ENCODE measurements at regions not wholly inside any gene's neighbourhood (a gene's known extent, or its start where the extent isn't known, plus 50 kb on each side); places are given as distances from the start of the nearest gene placed in this dataset.

- TF ChIP-seq, protein P1, sequence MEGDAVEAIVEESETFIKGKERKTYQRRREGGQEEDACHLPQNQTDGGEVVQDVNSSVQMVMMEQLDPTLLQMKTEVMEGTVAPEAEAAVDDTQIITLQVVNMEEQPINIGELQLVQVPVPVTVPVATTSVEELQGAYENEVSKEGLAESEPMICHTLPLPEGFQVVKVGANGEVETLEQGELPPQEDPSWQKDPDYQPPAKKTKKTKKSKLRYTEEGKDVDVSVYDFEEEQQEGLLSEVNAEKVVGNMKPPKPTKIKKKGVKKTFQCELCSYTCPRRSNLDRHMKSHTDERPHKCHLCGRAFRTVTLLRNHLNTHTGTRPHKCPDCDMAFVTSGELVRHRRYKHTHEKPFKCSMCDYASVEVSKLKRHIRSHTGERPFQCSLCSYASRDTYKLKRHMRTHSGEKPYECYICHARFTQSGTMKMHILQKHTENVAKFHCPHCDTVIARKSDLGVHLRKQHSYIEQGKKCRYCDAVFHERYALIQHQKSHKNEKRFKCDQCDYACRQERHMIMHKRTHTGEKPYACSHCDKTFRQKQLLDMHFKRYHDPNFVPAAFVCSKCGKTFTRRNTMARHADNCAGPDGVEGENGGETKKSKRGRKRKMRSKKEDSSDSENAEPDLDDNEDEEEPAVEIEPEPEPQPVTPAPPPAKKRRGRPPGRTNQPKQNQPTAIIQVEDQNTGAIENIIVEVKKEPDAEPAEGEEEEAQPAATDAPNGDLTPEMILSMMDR (IDR thresholded peaks at IDR 0.05; ENCODE audit: insufficient read depth, low read depth, low read length): no peak
Measured at GRCh38 chr11:95571718-95572260, 217.8 kb downstream of the FAM76B start.

GRCh38 chr11:95570845-95571244 is 218.7 kb downstream of the FAM76B start:
- no peak overlapping the region for H3K4me3 ChIP-seq (ENCODE audit: low read depth, low read length)
- TF ChIP-seq, protein P1 (IDR thresholded peaks at IDR 0.05; ENCODE audit: insufficient read depth, low read depth, low read length): no peak
- DNase-seq (ENCODE audit: low read depth): no peak

More at GRCh38 chr11:95571718-95572260, 217.8 kb downstream of the FAM76B start:
- no peak overlapping the region for H3K4me3 ChIP-seq (ENCODE audit: low read depth, low read length)
- no peak for DNase-seq (ENCODE audit: low read depth)

- DNase-seq (ENCODE audit: low read depth): no peak
- H3K4me3 ChIP-seq (ENCODE audit: low read depth, low read length): no peak overlapping the region
- TF ChIP-seq, protein P1 (IDR thresholded peaks at IDR 0.05; ENCODE audit: insufficient read depth, low read depth, low read length): no peak
Measured at GRCh38 chr11:95569207-95569606, 220.4 kb downstream of the FAM76B start.

- H3K4me3 ChIP-seq (ENCODE audit: low read depth, low read length): no peak overlapping the region
- no peak for DNase-seq (ENCODE audit: low read depth)
- TF ChIP-seq, protein P1 (IDR thresholded peaks at IDR 0.05; ENCODE audit: insufficient read depth, low read depth, low read length): no peak
Measured at GRCh38 chr11:95568281-95568680, 221.3 kb downstream of the FAM76B start.

GRCh38 chr11:95567685-95568084 is 221.9 kb downstream of the FAM76B start:
- DNase-seq (ENCODE audit: low read depth): no peak
- H3K4me3 ChIP-seq (ENCODE audit: low read depth, low read length): no peak overlapping the region
- TF ChIP-seq, protein P1 (IDR thresholded peaks at IDR 0.05; ENCODE audit: insufficient read depth, low read depth, low read length): no peak

GRCh38 chr11:95566211-95566610 is 223.4 kb downstream of the FAM76B start:
- TF ChIP-seq, protein P1 (IDR thresholded peaks at IDR 0.05; ENCODE audit: insufficient read depth, low read depth, low read length): no peak
- H3K4me3 ChIP-seq (ENCODE audit: low read depth, low read length): no peak overlapping the region
- DNase-seq (ENCODE audit: low read depth): peak; percentile 49

DNA sequence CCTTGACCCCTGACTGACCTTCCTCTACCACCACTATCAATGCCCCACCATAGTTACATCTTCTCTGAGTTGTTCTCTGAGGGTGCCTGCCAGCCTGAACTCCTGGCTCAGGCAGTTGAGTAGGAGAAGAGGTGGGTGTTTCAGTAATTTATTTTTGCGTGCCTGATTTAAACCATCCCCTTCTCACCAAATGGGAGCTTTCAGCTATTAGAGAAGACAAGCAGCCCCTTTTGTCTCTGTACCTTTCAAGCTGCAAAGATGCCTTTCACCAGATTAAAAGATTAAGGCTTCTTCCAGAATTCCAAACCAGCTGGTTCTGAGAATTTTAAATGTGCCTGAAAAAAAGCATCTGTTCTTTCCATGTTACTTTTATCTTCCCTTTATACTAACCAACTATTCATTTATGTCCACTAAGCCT is 223.8 kb downstream of the FAM76B start:
- TF ChIP-seq, protein P1 (IDR thresholded peaks at IDR 0.05; ENCODE audit: insufficient read depth, low read depth, low read length): no peak
- no peak for DNase-seq (ENCODE audit: low read depth)
- no peak overlapping the region for H3K4me3 ChIP-seq (ENCODE audit: low read depth, low read length)

Data from fibroblast of villous mesenchyme (primary cell).